ENCODE measurements at regions not wholly inside any gene's neighbourhood (a gene's known extent, or its start where the extent isn't known, plus 50 kb on each side); places are given as distances from the start of the nearest gene placed in this dataset.

GRCh38 chr5:115355095-115355494, 58.6 kb upstream of the CCDC112 start:
- Histone ChIP-seq H3K4me1 (ENCODE audit: insufficient read depth, low read length) (no peaks in the 10 kb centered on the region), H3K27me3 (ENCODE audit: control insufficient read depth in 1 of 2, insufficient read depth in 2 of 2, low read length in 2 of 2) (no peaks in the 10 kb centered on the region), H3K36me3 (ENCODE audit: insufficient read depth, low read length) (no peaks in the 10 kb centered on the region), H3K9me3 (ENCODE audit: control insufficient read depth in 1 of 2, insufficient read depth in 1 of 2, low read length in 2 of 2) (no peaks in the 10 kb centered on the region), H3K4me3 (ENCODE audit: low read length) (no peak overlapping the region), H3K27ac (ENCODE audit: low read depth in 1 of 2, low read length in 2 of 2) (no peak overlapping the region)
- no peak overlapping the region for H3K4me3 Mint-ChIP-seq
- DNase-seq: no peak
- POLR2A ChIA-PET: no interaction called here
- H3K27me3 Mint-ChIP-seq: peaks cover 49% of the 10 kb centered on the region
- intact Hi-C loops (cut with DNase I, micrococcal nuclease): no loop called here
- no peak overlapping the region for H3K27ac Mint-ChIP-seq
- no peaks in the 10 kb centered on the region for H3K9me3 Mint-ChIP-seq
- no peak for ATAC-seq (ENCODE audit: poor library complexity)
- no peaks in the 10 kb centered on the region for H3K4me1 Mint-ChIP-seq (ENCODE audit: low read depth)
- no peaks in the 10 kb centered on the region for H3K36me3 Mint-ChIP-seq (ENCODE audit: low read depth)
- no peak for TF ChIP-seq CTCF (IDR thresholded peaks at IDR 0.05)
- CTCF ChIA-PET: no interaction called here

GRCh38 chr5:115354246-115354645, 57.8 kb upstream of the CCDC112 start:
- no peaks in the 10 kb centered on the region for H3K36me3 Mint-ChIP-seq (ENCODE audit: low read depth)

GRCh38 chr5:115352571-115352970, 56.1 kb upstream of the CCDC112 start:
- ATAC-seq (ENCODE audit: poor library complexity) (no peak), DNase-seq (no peak)
- H3K27me3 ChIP-seq (ENCODE audit: control insufficient read depth in 1 of 2, insufficient read depth in 2 of 2, low read length in 2 of 2): no peaks in the 10 kb centered on the region
- H3K4me3 Mint-ChIP-seq: no peak overlapping the region
- no peaks in the 10 kb centered on the region for H3K36me3 Mint-ChIP-seq (ENCODE audit: low read depth)
- intact Hi-C loops (cut with DNase I, micrococcal nuclease): no loop called here
- POLR2A ChIA-PET: no interaction called here
- no peaks in the 10 kb centered on the region for H3K9me3 Mint-ChIP-seq
- H3K9me3 ChIP-seq (ENCODE audit: control insufficient read depth in 1 of 2, insufficient read depth in 1 of 2, low read length in 2 of 2): no peaks in the 10 kb centered on the region
- CTCF ChIA-PET: no interaction called here
- H3K36me3 ChIP-seq (ENCODE audit: insufficient read depth, low read length): no peaks in the 10 kb centered on the region
- H3K27me3 Mint-ChIP-seq: peaks cover 52% of the 10 kb centered on the region
- H3K27ac ChIP-seq (ENCODE audit: low read depth in 1 of 2, low read length in 2 of 2): no peak overlapping the region
- no peak for TF ChIP-seq CTCF (IDR thresholded peaks at IDR 0.05)
- H3K4me1 ChIP-seq (ENCODE audit: insufficient read depth, low read length): no peaks in the 10 kb centered on the region
- no peak overlapping the region for H3K27ac Mint-ChIP-seq
- no peaks in the 10 kb centered on the region for H3K4me1 Mint-ChIP-seq (ENCODE audit: low read depth)
- no peak overlapping the region for H3K4me3 ChIP-seq (ENCODE audit: low read length)

More at GRCh38 chr5:115354246-115354645, 57.8 kb upstream of the CCDC112 start:
- no peaks in the 10 kb centered on the region for H3K9me3 ChIP-seq (ENCODE audit: control insufficient read depth in 1 of 2, insufficient read depth in 1 of 2, low read length in 2 of 2)
- no peaks in the 10 kb centered on the region for H3K27me3 ChIP-seq (ENCODE audit: control insufficient read depth in 1 of 2, insufficient read depth in 2 of 2, low read length in 2 of 2)
- peaks cover 49% of the 10 kb centered on the region for H3K27me3 Mint-ChIP-seq
- no peaks in the 10 kb centered on the region for H3K36me3 ChIP-seq (ENCODE audit: insufficient read depth, low read length)
- no peak overlapping the region for H3K4me3 Mint-ChIP-seq
- H3K27ac ChIP-seq (ENCODE audit: low read depth in 1 of 2, low read length in 2 of 2): no peak overlapping the region
- intact Hi-C loops (cut with DNase I, micrococcal nuclease): no loop called here
- ATAC-seq (ENCODE audit: poor library complexity) (no peak), DNase-seq (no peak)
- H3K4me1 Mint-ChIP-seq (ENCODE audit: low read depth): no peaks in the 10 kb centered on the region
- no peaks in the 10 kb centered on the region for H3K9me3 Mint-ChIP-seq
- H3K4me1 ChIP-seq (ENCODE audit: insufficient read depth, low read length): no peaks in the 10 kb centered on the region
- ChIA-PET CTCF (no interaction called here), POLR2A (no interaction called here)
- H3K27ac Mint-ChIP-seq: no peak overlapping the region
- TF ChIP-seq CTCF (IDR thresholded peaks at IDR 0.05): no peak
- no peak overlapping the region for H3K4me3 ChIP-seq (ENCODE audit: low read length)
